Transverse colon (tissue), 4 donors: ENCODE measurements at regions not wholly inside any gene's neighbourhood (a gene's known extent, or its start where the extent isn't known, plus 50 kb on each side); places are given as distances from the start of the nearest gene placed in this dataset.

Source experiments
- CTCF ChIP-seq, 5 experiments: fragments of 200-600 bp in 3 of 5; fragments of 450-650 bp in 2 of 5; sonication (generic) in 3 of 5; IDR thresholded peaks; 1 replicate in 2 of 5; 2 replicates in 3 of 5; pipeline ENCODE4 v1.5.1; 2016 to 2017; ENCODE audit warnings: antibody characterized with exemption in 5 of 5, inconsistent platforms in 3 of 5, mild to moderate bottlenecking in 2 of 5, moderate library complexity in 1 of 5
- POLR2A ChIP-seq: fragments of 450-650 bp; IDR thresholded peaks from one replicate; pipeline ENCODE4 v1.6.1; 2016; ENCODE audit warnings: antibody characterized with exemption, mild to moderate bottlenecking, moderate library complexity
- POLR2AphosphoS5 ChIP-seq, 3 donors: sonication (generic); formaldehyde crosslinking; IDR thresholded peaks; one replicate each; pipeline ENCODE4 v1.6.1; 2016; ENCODE audit warnings: antibody characterized with exemption in 3 of 3

- TF ChIP-seq CTCF (IDR thresholded peaks at IDR 0.05) (no peak), POLR2A (no peak), POLR2AphosphoS5 (IDR thresholded peaks at IDR 0.05) (no peak)
These were observed 141.4 kb downstream of the NAA11 start for GRCh38 chr4:79184476-79184875.
